HG03108 (cell line): ENCODE measurements at regions not wholly inside any gene's neighbourhood (a gene's known extent, or its start where the extent isn't known, plus 50 kb on each side); places are given as distances from the start of the nearest gene placed in this dataset.
"Not testable (repeated sequence)": the region's sequence is repeated elsewhere in the genome, so short reads cannot be mapped to it uniquely, and the experiment has no call there.

Experiments
- ATAC-seq: cut with Tn5 transposase; IDR thresholded peaks from one replicate; pipeline ENCODE4 v1.9.1; 2021; ENCODE audit warnings: moderate library complexity; ENCODE audit not compliant: unreplicated experiment

DNA sequence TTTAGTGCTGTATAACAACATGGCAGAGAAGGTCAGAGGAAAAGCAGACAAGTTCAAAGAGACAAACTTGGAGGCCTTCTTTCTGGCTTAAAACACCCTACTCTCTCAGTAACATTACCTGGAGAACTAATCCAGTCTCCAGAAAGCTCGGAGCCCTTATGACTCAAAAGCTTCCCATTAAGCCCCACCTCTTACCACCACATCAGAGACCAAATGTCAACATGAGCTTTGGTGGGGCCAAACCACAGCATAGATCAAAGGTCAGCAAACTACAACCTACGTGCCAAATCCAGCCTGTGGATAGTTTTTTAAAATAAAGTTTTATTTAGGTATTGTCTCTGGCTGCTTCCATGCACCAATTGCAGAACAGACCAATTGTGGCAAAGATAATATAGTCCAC, 589.9 kb downstream of the DNAH5 start:
- no peak for ATAC-seq

GRCh38 chr5:13350767-13351166, 593.7 kb downstream of the DNAH5 start:
- no peak for ATAC-seq

- ATAC-seq: no peak
Measured at GRCh38 chr5:13348568-13348967, 595.9 kb downstream of the DNAH5 start.

- ATAC-seq: no peak
Measured at GRCh38 chr5:13346401-13346800, 598.1 kb downstream of the DNAH5 start.

DNA sequence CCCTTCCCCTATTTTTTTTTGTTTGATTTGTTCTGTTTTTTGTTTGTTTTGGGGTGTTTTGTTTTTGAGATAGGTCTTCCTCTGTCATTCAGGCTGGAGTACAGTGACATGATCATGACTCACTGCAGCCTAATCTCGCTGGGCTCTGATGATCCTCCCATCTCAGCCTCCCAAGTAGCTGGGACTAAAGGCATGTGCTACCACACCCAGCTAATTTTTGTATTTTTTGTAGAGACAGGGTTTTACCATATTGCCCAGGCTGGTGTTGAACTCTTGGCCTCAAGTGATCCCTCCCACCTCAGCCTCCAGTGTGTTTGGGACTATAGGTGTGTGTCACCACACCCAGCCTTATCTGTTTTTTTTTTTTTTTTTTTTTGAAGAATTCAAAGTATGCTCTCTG, 605.4 kb downstream of the DNAH5 start:
- ATAC-seq: no peak

DNA sequence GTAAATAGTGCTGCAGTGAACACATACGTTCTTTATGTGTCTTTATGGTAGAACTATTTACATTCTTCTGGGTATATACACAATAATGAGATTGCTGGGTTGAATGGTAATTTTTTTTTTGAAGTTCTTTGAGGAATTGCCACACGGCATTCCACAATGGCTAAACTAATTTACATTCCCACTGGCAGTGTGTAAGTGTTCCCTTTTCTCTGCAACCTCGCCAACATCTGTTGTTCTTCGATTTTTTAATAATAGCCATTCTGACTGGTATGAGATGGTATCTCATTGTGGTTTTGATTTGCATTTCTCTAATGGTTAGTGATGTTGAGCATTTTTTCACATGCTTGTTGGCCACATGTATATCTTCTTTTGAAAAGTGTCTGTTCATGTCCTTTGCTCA, 609.5 kb downstream of the DNAH5 start:
- not testable (repeated sequence) for ATAC-seq

- ATAC-seq: no peak
Measured at GRCh38 chr5:13331585-13331984, 612.9 kb downstream of the DNAH5 start.

DNA sequence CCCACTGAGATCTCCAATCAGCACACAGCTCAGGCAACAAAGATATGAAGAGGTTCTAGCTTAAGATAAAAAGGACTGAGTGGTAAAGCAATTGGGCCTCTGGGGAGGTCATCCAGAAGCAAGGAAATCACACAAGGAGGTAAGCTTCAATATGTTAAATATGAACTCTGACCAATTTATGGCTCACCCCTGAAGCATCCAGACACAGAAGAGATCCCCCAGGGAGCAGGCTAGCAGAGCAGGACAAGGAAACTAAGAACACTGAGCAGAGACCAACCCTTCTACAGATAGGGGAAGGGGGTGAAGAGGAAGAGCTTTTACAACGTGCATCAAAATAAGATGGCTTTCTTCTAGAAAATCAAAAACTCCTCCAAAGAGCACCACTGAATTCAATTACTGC, 616.2 kb downstream of the DNAH5 start:
- no peak for ATAC-seq

GRCh38 chr5:13325765-13326164, 618.7 kb downstream of the DNAH5 start:
- ATAC-seq: no peak

- no peak for ATAC-seq
Measured at GRCh38 chr5:13322769-13323168, 621.7 kb downstream of the DNAH5 start.

- ATAC-seq: no peak
Measured at GRCh38 chr5:13317654-13318053, 626.8 kb downstream of the DNAH5 start.

GRCh38 chr5:13316176-13316575, 628.3 kb downstream of the DNAH5 start:
- no peak for ATAC-seq

GRCh38 chr5:13307480-13307879, 637.0 kb downstream of the DNAH5 start:
- ATAC-seq: no peak

GRCh38 chr5:13303445-13303844, 641.0 kb downstream of the DNAH5 start:
- no peak for ATAC-seq

- ATAC-seq: no peak
Measured at GRCh38 chr5:13278811-13279210, 665.7 kb downstream of the DNAH5 start.

DNA sequence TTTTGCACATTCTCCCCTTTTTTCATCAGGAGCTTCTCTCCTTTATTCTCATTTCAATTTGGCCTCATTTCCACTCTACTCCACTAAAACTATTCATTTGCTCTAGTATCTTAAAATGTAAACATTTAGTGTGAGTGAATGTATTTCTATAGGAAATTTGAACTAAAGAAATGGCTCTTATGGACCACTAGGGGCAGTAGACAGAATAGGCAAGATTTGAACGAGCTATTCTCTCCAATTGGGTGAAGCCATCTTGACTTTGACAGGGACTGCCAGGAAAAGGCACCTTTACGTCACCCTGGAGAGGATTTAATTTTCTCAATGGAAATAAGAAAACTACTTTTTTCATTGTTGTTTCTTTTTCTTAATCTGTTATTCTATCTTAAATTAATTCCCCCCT, 666.3 kb downstream of the DNAH5 start:
- ATAC-seq: no peak

DNA sequence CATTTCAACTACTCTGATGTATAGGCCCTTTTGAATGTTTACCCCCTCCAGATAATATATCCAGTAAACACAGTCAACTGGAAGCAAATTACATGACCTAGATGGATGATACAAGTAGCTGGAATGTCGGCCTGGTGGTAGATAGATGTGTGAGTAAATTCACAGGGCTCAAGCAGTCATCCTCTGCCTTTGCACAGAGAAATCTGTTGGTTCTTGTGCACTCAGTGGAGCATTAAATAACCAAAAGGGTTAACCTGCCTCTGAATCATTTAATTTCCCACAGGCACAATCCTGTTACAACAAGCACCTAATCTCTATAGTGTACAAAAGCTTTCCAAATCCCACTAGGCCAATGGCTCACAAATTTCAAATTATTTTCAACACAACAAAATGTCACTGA, 668.3 kb downstream of the DNAH5 start:
- ATAC-seq: no peak

GRCh38 chr5:13263701-13264100, 680.8 kb downstream of the DNAH5 start:
- no peak for ATAC-seq

GRCh38 chr5:13253111-13253510, 691.4 kb downstream of the DNAH5 start:
- no peak for ATAC-seq

GRCh38 chr5:13252699-13253098, 691.8 kb downstream of the DNAH5 start:
- ATAC-seq: no peak

- ATAC-seq: no peak
Measured at GRCh38 chr5:13251623-13252376, 692.7 kb downstream of the DNAH5 start.

- ATAC-seq: no peak
Measured at GRCh38 chr5:13250464-13251291, 693.8 kb downstream of the DNAH5 start.
